HG02610 (cell line): ENCODE measurements at regions not wholly inside any gene's neighbourhood (a gene's known extent, or its start where the extent isn't known, plus 50 kb on each side); places are given as distances from the start of the nearest gene placed in this dataset.
"Not testable (repeated sequence)": the region's sequence is repeated elsewhere in the genome, so short reads cannot be mapped to it uniquely, and the experiment has no call there.

Source experiments
- ATAC-seq: cut with Tn5 transposase; IDR thresholded peaks from one replicate; pipeline ENCODE4 v1.9.1; 2021; ENCODE audit warnings: mild to moderate bottlenecking, moderate library complexity; ENCODE audit not compliant: unreplicated experiment

DNA sequence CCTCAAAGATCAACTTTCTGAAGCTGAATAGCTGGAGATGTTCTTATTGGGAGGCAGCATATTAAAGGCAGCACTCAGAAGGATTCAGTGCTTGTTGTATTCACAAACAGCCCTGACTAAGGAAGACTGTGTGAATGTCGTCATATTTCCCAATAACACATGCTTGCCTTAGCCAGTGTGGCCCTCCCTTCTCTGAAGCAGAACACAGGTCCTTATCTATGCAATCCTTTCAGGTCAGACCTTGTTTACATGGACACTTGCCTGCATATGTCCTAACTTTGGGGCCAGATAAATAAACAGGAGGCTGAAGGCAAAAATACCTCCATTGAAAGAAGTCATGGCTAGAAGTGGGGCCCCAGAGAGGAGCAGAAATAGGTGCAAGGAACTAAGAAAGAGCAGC, 97.2 kb downstream of the SLC4A3 start:
- ATAC-seq = no peak

DNA sequence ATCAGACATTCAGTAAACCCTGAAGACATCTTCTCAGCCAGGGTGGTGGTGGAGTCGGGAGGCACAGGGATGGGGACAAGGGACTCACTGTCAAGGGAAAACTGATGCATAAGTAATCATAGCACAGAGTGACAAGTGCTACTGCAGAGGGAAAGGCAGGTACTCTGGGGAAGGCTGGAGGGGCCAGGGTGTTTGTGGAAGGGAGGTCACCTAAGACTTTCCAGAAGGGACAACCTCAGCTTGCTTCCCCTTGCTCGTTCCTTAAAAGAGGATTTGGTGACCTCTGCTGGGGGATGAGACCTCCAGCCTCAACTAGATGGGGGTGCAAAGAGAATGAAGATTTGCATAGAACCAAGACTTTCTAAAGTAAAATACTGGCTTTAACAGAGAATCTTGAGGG, 99.5 kb downstream of the SLC4A3 start:
- ATAC-seq = no peak

GRCh38 chr2:219727771-219728429, 100.5 kb downstream of the SLC4A3 start:
- ATAC-seq = no peak

DNA sequence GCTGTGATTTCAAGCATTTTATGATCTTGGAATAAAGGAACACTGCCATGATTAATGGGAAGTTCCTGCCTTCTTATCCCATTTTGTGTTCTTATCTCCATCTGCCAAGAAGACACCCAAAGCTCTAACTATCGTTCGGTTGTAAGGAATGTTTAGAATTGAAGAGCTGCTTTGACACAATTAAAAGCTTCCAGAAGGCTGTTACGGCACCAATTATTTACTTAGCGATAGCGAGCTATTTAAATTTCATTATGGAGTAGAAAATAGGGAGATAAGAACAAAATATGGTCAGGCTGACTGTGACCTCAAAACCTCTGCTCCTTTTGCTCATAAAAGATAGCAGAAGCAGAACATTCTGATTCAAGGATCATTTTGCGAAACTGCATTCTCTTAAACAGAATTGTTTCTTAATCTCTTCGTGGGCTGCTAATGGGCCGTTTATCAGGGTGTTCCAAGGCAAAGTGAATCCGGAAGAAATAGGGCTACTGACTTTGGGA, 101.6 kb downstream of the SLC4A3 start:
- ATAC-seq = no peak

DNA sequence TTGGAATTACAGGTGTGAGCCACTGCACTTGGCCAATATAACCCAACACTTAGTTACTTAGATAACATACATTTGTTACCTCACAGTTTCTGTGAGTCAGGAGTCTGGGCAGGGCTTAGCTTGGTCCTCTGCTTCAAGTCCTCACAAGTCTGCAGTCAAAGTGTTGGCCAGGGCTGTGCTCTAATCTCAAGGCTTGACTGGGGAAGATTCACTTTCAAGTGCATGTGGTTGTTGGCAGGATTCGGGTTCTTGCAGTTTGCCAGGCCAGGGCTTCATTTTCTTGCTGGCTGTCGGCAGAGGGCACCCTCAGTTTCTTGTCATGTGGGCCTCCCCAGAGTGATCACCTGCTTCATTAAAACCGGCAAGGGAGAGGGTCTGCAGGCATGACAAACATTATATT, 103.7 kb downstream of the SLC4A3 start:
- ATAC-seq = no peak

DNA sequence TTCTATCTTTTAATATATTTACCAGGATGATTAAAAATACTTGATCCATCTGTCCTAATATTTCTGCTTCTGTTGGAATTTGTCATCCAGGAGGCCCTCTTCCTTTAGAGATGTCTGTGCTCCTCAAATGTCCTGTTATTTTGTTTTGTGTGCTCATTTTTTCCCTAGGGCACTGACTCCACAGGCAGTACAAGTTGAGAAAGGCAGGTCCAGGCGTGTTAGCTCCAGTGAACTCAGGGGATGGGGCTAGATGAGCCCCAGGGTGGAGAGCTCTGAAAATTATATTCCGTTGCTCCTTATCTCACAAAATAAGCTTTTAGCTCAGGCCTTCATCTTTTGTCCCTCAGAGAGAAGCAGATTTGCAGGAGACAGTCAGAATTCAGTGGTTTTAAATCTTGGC, 105.7 kb downstream of the SLC4A3 start:
- no peak for ATAC-seq

- no peak for ATAC-seq
Observed at GRCh38 chr2:219733746-219734145, 106.3 kb downstream of the SLC4A3 start.

GRCh38 chr2:219736209-219736608, 108.8 kb downstream of the SLC4A3 start:
- no peak for ATAC-seq

DNA sequence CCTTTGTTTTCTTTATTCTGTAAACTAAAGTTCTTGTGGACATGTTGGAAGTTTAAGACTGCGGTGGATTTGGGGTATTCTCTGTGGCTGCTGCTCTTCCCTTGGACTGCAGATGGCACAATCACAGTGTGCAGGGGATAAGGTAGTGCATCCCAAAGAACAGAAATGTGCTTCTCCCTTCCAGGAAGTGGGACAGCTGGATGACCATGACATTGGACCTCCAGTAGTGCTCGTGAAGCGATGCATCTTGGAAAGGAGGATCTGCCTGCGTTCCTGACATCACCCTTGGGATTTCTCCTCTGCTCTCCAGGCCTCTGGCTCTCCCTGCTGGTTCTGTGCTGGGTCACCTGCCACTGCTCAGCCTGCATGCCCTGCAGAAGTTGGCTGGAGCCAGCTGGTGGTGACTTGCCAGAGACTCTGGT, 109.9 kb downstream of the SLC4A3 start:
- ATAC-seq = no peak

DNA sequence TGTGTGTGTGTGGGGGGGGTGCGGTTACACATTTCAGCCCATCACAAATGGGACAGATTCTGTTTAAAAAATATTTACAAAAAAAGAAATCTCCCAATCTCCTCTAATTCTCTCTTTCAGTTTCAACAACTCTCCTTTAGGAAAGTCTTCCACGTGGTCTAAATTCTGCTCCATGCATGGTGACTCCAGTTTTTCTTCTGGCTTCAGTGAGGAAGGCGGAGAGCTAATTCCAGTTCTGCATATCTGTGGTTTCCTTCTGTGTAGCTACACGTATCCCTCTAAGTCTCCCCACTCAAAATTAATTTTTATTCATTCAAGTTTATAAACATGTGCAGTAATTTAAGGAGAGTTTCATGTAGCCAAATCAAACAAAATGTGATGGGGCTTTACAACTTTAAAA, 111.6 kb downstream of the SLC4A3 start:
- no peak for ATAC-seq

- ATAC-seq = no peak
Observed at GRCh38 chr2:219739866-219740440, 112.5 kb downstream of the SLC4A3 start.

GRCh38 chr2:219743548-219743947, 116.1 kb downstream of the SLC4A3 start:
- no peak for ATAC-seq

DNA sequence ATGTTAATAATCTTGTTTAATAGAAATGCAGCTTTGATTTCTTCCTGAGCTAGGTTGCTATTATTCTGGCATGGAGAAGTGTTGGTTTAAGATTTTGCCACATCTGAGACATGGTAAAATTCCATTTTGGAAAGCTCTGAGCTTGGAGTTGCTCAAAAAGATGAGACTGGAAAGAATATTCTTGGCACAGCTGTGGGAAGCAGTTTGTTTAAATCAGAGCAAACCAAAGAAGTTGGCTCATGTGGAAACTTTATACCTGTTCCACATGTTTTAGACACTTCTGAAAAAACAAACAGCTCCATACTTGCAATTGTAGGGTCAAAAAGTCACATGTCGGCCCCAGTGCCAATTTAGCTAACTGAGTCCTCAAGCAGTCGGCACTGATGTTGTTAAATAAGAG, 116.6 kb downstream of the SLC4A3 start:
- no peak for ATAC-seq

DNA sequence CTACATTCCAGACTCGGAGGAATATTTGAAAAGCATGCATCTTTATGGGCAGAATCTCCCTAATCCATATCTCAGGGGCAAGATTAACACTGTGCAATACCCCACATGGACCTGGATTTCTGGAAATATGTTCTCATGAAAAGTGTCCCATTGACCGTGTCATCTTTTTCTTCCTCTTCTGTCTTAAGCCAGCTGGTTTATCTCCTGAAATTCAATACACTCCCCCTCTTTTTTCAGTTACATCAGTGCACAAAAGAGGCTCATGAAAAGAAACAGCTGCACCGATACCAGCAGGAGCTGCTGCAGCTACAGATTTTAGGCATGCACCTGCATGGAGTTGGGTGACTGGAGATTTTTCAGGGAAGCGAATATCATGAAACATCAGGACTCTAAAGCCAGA, 117.2 kb downstream of the SLC4A3 start:
- ATAC-seq = no peak

- ATAC-seq = no peak
Observed at GRCh38 chr2:219747637-219748036, 120.2 kb downstream of the SLC4A3 start.

GRCh38 chr2:219748671-219749570, 121.5 kb downstream of the SLC4A3 start:
- no peak for ATAC-seq

GRCh38 chr2:219751121-219751520, 123.7 kb downstream of the SLC4A3 start:
- ATAC-seq = not testable (repeated sequence)

- ATAC-seq = no peak
Observed at GRCh38 chr2:219752726-219753125, 125.3 kb downstream of the SLC4A3 start.

- no peak for ATAC-seq
Observed at GRCh38 chr2:219758907-219759680, 131.7 kb downstream of the SLC4A3 start.

- ATAC-seq = no peak
Observed at GRCh38 chr2:219759801-219760200, 132.4 kb downstream of the SLC4A3 start.
